GM12801 (cell line): ENCODE measurements at regions not wholly inside any gene's neighbourhood (a gene's known extent, or its start where the extent isn't known, plus 50 kb on each side); places are given as distances from the start of the nearest gene placed in this dataset.

Experiments
- CTCF ChIP-seq: IDR thresholded peaks from one replicate; pipeline ENCODE4 v1.5.1; 2011; ENCODE audit warnings: control low read depth; ENCODE audit not compliant: insufficient read length; ENCODE audit errors: extremely low read depth

DNA sequence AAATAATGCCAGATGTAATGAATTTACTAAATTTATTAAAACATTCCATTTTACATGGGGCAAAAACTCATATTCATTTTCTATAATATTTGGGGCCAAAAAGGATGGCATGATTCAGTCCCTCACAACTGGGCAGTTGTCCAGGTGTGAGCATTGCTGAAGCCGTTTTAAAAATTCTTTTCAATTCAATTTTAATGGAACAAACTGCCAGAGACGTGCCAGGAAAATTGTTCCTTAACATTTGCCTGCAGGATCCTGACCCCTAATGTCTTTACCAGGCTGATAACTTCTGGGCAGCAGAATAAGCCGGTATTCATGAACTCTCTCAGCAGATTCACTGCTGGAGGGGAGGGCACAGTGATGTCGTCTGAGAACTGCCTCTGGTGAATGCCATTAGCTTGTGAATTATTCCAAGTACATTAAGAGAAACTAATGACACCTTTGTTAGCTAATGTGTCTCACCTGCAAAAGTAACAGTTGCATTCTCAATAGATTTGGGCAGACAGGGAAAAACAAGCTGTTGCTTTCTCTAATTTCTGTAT is 1445.1 kb upstream of the TENM3 start:
- TF ChIP-seq CTCF = no peak

GRCh38 chr4:180799798-180800197 is 1443.4 kb upstream of the TENM3 start:
- no peak for TF ChIP-seq CTCF

GRCh38 chr4:180805101-180805500 is 1438.1 kb upstream of the TENM3 start:
- no peak for TF ChIP-seq CTCF

DNA sequence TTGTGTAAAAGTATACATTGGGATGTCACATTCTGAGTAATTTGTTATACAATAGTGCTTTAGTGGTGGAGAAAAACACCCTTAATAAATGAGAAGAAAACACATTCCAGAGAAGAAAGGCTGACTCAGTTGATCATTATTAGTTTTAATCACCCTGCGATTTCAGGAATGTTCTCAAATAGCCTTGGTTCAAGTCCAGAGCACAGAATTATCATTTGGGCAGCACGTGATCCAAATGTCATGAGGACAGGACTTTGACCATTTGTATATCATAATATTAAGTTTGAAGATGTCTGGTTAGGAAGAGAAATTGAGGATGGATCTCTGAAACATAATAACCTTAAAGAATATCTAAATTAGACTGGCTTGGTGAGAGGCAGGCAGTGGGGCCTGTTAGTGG is 1434.3 kb upstream of the TENM3 start:
- TF ChIP-seq CTCF = no peak

- no peak for TF ChIP-seq CTCF
Observed at GRCh38 chr4:180809439-180809838, 1433.8 kb upstream of the TENM3 start.

DNA sequence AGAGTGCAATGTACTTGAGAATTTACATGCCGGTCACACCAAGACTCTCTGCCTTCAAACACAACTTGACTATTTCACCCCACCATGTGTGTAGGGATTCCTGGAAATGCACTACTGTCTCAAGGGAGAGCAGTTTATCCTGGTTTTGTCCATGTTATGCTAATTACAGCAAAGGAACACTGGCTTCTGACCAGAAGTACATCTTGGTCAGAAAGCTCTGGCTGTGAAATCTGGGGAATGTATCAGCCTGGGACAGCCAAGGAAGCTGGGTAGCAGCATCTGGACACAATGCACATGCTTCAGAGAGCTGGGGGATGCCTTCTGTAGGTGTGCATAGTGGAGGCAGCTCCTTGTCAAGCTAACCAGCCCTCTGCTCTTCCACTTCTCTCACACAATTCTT is 1432.6 kb upstream of the TENM3 start:
- no peak for TF ChIP-seq CTCF

DNA sequence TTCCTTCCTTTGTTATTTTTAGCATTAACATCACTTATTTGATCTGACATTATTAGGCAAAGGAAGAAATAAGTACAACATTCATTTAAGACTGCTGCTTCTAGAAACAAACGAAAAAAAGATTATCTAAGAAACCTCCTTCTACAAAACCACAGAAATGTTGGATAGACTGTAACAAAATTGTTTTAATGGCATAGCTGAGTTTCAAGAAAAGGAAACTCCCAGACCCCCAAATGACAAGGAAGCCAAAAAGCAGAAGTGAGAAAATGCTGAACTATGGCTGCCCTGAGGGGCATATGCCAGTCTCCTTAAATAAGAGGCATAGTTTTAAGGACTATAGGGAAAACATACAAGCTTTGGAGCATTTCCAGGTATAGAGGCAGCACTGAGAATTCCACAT is 1431.6 kb upstream of the TENM3 start:
- TF ChIP-seq CTCF = no peak

DNA sequence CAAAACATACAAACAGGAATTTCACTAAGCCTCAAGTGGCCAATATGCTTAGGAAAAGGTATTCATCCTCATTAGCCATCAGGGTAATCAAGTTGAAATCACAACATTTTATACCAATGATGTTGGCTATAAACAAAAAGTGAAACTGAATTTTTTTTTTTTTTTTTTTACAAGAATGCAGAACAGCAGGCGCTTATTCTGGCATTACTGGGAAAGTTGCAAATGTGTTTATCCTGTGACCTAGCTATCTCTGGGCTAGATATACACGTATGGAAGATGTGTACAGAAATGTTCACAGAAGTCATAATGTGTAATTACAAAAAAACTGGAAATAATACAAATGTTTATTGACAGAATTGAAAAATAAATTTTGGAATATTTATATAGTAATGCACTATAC is 1430.4 kb upstream of the TENM3 start:
- no peak for TF ChIP-seq CTCF
